ENCODE measurements at regions not wholly inside any gene's neighbourhood (a gene's known extent, or its start where the extent isn't known, plus 50 kb on each side); places are given as distances from the start of the nearest gene placed in this dataset.

DNA sequence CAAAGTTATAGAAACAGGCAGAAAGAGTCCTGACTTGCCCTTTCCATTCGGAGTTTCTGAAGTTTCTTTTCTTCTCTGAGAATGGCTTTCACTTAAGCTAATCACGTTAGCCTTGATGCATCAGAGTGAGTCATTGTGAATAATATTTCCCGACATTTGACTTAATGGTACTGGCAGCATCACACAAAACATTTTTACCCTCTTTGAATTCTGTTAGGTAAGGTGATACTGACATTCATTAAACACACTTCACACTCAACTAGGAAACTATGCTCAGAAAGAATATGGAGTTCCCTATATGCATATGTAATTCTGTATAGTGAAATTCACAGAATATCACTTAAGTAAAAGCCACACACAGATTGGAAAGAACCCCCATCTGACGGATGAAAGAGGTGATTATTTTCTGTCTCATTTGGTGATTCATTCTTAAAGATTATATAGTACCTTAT is 120.8 kb upstream of the ARHGAP20 start:
- TF ChIP-seq POLR2A (IDR thresholded peaks at IDR 0.05), result no peak
- TF ChIP-seq, protein P1, sequence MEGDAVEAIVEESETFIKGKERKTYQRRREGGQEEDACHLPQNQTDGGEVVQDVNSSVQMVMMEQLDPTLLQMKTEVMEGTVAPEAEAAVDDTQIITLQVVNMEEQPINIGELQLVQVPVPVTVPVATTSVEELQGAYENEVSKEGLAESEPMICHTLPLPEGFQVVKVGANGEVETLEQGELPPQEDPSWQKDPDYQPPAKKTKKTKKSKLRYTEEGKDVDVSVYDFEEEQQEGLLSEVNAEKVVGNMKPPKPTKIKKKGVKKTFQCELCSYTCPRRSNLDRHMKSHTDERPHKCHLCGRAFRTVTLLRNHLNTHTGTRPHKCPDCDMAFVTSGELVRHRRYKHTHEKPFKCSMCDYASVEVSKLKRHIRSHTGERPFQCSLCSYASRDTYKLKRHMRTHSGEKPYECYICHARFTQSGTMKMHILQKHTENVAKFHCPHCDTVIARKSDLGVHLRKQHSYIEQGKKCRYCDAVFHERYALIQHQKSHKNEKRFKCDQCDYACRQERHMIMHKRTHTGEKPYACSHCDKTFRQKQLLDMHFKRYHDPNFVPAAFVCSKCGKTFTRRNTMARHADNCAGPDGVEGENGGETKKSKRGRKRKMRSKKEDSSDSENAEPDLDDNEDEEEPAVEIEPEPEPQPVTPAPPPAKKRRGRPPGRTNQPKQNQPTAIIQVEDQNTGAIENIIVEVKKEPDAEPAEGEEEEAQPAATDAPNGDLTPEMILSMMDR (IDR thresholded peaks at IDR 0.05), result no peak

Measured in thyroid gland (tissue), 4 donors.